ENCODE measurements at regions not wholly inside any gene's neighbourhood (a gene's known extent, or its start where the extent isn't known, plus 50 kb on each side); places are given as distances from the start of the nearest gene placed in this dataset.

DNA sequence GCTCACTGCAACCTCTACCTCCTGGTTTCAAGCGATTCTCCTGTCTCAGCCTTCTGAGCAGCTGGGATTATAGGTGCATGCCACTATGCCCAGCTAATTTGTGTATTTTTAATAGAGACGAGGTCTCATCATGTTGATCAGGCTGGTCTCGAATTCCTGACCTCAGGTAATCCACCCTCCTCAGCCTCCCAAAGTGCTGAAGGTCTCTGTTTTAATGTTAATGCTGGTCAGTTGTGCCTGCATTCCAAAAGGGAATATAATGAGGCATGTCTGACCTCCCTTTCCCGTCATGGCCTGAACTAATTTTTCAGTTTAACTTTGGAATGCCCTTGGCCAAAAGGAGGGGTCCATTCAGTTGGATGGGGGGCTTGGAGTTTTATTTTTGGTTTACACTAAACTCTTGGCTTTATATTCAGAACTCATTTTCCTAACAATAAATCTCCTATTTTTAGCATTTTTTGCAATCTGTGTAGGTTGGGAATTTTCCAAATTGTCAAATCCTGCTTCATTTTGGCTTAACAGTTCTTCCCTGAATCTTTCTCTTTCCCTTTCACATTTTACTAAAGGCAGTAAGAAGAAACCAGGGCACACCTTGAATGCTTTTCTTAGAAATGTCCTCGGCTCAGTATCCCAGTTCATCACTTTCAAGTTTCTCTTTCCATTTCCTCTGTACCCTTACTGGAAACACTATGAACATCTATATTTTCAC, 1175.5 kb downstream of the MAT2B start:
- TF ChIP-seq ZNF8 (CRISPR knock-in tag; IDR thresholded peaks at IDR 0.05) (no peak), TOX (CRISPR knock-in tag; IDR thresholded peaks at IDR 0.05; ENCODE audit: borderline replicate concordance) (no peak), ISL1 (CRISPR knock-in tag; IDR thresholded peaks at IDR 0.05) (no peak), ZNF70 (CRISPR knock-in tag; IDR thresholded peaks at IDR 0.05) (no peak), OSR1 (CRISPR knock-in tag; IDR thresholded peaks at IDR 0.05) (no peak), RARB (CRISPR knock-in tag; IDR thresholded peaks at IDR 0.05) (no peak), ESRRG (CRISPR knock-in tag; IDR thresholded peaks at IDR 0.05) (no peak), ZFP3 (CRISPR knock-in tag; IDR thresholded peaks at IDR 0.05) (no peak), PPARA (CRISPR knock-in tag; IDR thresholded peaks at IDR 0.05; ENCODE audit: borderline replicate concordance) (no peak), GLIS3 (CRISPR knock-in tag; IDR thresholded peaks at IDR 0.05) (no peak)
- TF ChIP-seq, protein P1, sequence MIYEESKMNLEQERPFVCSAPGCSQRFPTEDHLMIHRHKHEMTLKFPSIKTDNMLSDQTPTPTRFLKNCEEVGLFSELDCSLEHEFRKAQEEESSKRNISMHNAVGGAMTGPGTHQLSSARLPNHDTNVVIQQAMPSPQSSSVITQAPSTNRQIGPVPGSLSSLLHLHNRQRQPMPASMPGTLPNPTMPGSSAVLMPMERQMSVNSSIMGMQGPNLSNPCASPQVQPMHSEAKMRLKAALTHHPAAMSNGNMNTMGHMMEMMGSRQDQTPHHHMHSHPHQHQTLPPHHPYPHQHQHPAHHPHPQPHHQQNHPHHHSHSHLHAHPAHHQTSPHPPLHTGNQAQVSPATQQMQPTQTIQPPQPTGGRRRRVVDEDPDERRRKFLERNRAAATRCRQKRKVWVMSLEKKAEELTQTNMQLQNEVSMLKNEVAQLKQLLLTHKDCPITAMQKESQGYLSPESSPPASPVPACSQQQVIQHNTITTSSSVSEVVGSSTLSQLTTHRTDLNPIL (CRISPR knock-in tag; IDR thresholded peaks at IDR 0.05; ENCODE audit: low read depth): no peak
- TF ChIP-seq, protein P2, sequence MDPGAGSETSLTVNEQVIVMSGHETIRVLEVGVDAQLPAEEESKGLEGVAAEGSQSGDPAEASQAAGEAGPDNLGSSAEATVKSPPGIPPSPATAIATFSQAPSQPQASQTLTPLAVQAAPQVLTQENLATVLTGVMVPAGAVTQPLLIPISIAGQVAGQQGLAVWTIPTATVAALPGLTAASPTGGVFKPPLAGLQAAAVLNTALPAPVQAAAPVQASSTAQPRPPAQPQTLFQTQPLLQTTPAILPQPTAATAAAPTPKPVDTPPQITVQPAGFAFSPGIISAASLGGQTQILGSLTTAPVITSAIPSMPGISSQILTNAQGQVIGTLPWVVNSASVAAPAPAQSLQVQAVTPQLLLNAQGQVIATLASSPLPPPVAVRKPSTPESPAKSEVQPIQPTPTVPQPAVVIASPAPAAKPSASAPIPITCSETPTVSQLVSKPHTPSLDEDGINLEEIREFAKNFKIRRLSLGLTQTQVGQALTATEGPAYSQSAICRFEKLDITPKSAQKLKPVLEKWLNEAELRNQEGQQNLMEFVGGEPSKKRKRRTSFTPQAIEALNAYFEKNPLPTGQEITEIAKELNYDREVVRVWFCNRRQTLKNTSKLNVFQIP (CRISPR knock-in tag; IDR thresholded peaks at IDR 0.05; ENCODE audit: borderline replicate concordance, low read depth): no peak
- TF ChIP-seq, protein P3, sequence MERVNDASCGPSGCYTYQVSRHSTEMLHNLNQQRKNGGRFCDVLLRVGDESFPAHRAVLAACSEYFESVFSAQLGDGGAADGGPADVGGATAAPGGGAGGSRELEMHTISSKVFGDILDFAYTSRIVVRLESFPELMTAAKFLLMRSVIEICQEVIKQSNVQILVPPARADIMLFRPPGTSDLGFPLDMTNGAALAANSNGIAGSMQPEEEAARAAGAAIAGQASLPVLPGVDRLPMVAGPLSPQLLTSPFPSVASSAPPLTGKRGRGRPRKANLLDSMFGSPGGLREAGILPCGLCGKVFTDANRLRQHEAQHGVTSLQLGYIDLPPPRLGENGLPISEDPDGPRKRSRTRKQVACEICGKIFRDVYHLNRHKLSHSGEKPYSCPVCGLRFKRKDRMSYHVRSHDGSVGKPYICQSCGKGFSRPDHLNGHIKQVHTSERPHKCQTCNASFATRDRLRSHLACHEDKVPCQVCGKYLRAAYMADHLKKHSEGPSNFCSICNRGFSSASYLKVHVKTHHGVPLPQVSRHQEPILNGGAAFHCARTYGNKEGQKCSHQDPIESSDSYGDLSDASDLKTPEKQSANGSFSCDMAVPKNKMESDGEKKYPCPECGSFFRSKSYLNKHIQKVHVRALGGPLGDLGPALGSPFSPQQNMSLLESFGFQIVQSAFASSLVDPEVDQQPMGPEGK (CRISPR knock-in tag; IDR thresholded peaks at IDR 0.05; ENCODE audit: borderline replicate concordance): no peak
- TF ChIP-seq, protein P4, sequence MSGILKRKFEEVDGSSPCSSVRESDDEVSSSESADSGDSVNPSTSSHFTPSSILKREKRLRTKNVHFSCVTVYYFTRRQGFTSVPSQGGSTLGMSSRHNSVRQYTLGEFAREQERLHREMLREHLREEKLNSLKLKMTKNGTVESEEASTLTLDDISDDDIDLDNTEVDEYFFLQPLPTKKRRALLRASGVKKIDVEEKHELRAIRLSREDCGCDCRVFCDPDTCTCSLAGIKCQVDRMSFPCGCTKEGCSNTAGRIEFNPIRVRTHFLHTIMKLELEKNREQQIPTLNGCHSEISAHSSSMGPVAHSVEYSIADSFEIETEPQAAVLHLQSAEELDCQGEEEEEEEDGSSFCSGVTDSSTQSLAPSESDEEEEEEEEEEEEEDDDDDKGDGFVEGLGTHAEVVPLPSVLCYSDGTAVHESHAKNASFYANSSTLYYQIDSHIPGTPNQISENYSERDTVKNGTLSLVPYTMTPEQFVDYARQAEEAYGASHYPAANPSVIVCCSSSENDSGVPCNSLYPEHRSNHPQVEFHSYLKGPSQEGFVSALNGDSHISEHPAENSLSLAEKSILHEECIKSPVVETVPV (CRISPR knock-in tag; IDR thresholded peaks at IDR 0.05): no peak

All from SK-N-SH treated with all-trans-retinoic acid at 6 μM for 48 hours (cell line).